HepG2 (cell line): ENCODE measurements at regions not wholly inside any gene's neighbourhood (a gene's known extent, or its start where the extent isn't known, plus 50 kb on each side); places are given as distances from the start of the nearest gene placed in this dataset.
A peak's percentile ranks its signal among the peaks of the same experiment; 100 is the strongest.

Experiments used
- AHDC1 ChIP-seq: sonication (generic); formaldehyde crosslinking; IDR thresholded peaks from 2 replicates; pipeline ENCODE4 v1.5.1; 2020; ENCODE audit warnings: mild to moderate bottlenecking, missing genetic modification reagents, borderline replicate concordance
- ATAD3A ChIP-seq: sonication (generic); formaldehyde crosslinking; IDR thresholded peaks from 2 replicates; pipeline ENCODE4 v1.4.0; 2020; ENCODE audit warnings: missing genetic modification reagents
- FOSL1 ChIP-seq: sonication (generic); formaldehyde crosslinking; IDR thresholded peaks from 2 replicates; pipeline ENCODE4 v1.9.0; 2021; ENCODE audit warnings: missing genetic modification reagents, borderline replicate concordance
- HMG20B ChIP-seq: conservative IDR thresholded peaks from 2 replicates; pipeline ENCODE4 v1.6.1; 2016; ENCODE audit warnings: missing genetic modification reagents, missing compliant biosample characterization
- HOXA5 ChIP-seq: sonication (generic); formaldehyde crosslinking; IDR thresholded peaks from 2 replicates; pipeline ENCODE4 v1.4.0; 2020; ENCODE audit warnings: missing genetic modification reagents
- MED1 ChIP-seq: sonication (generic); formaldehyde crosslinking; IDR thresholded peaks from 2 replicates; pipeline ENCODE4 v1.4.0; 2020; ENCODE audit warnings: missing genetic modification reagents
- NRL ChIP-seq: sonication (generic); formaldehyde crosslinking; IDR thresholded peaks from 2 replicates; pipeline ENCODE4 v1.5.0; 2020; ENCODE audit warnings: missing genetic modification reagents, mild to moderate bottlenecking, moderate library complexity, borderline replicate concordance
- PBX3 ChIP-seq: sonication (generic); formaldehyde crosslinking; IDR thresholded peaks from 2 replicates; pipeline ENCODE4 v1.8.1; 2023; ENCODE audit warnings: missing genetic modification reagents, inconsistent platforms, borderline replicate concordance
- PITX1 ChIP-seq: sonication (generic); formaldehyde crosslinking; IDR thresholded peaks from 2 replicates; pipeline ENCODE4 v1.5.1; 2020; ENCODE audit warnings: mild to moderate bottlenecking, missing genetic modification reagents
- RARA ChIP-seq: IDR thresholded peaks from 2 replicates; pipeline ENCODE4 v1.6.1; 2016; ENCODE audit warnings: missing genetic modification reagents, missing compliant biosample characterization
- RBAK ChIP-seq: sonication (generic); formaldehyde crosslinking; IDR thresholded peaks from 2 replicates; pipeline ENCODE4 v1.5.1; 2020; ENCODE audit warnings: mild to moderate bottlenecking, missing genetic modification reagents
- SIN3A ChIP-seq: IDR thresholded peaks from 2 replicates; pipeline ENCODE4 v1.6.1; 2011; ENCODE audit warnings: low read depth, mild to moderate bottlenecking, control low read depth, low read length, borderline replicate concordance
- SMC3 ChIP-seq: IDR thresholded peaks from 2 replicates; pipeline ENCODE4 v1.6.1; 2011; ENCODE audit warnings: low read length, improper control_type of control experiment
- TEAD3 ChIP-seq: optimal IDR thresholded peaks from 2 replicates; pipeline ENCODE3; 2016; ENCODE audit warnings: borderline replicate concordance
- ZBTB26 ChIP-seq: IDR thresholded peaks from 2 replicates; pipeline ENCODE4 v1.6.1; 2016; ENCODE audit warnings: missing compliant biosample characterization, missing genetic modification reagents, borderline replicate concordance
- ZFP90 ChIP-seq: sonication (generic); formaldehyde crosslinking; IDR thresholded peaks from 2 replicates; pipeline ENCODE4 v1.8.0; 2022; ENCODE audit warnings: missing genetic modification reagents, mild to moderate bottlenecking, inconsistent platforms, borderline replicate concordance
- ZNF33A ChIP-seq: sonication (generic); formaldehyde crosslinking; IDR thresholded peaks from 2 replicates; pipeline ENCODE4 v1.5.1; 2020; ENCODE audit warnings: missing genetic modification reagents, mild to moderate bottlenecking, moderate library complexity, borderline replicate concordance
- ZNF569 ChIP-seq: sonication (generic); formaldehyde crosslinking; IDR thresholded peaks from 2 replicates; pipeline ENCODE4 v1.5.0; 2020; ENCODE audit warnings: mild to moderate bottlenecking, missing genetic modification reagents, moderate library complexity, borderline replicate concordance
- ZNF710 ChIP-seq: sonication (generic); formaldehyde crosslinking; IDR thresholded peaks from 2 replicates; pipeline ENCODE4 v1.5.0; 2020; ENCODE audit warnings: mild to moderate bottlenecking, missing genetic modification reagents, borderline replicate concordance
- ZNF772 ChIP-seq: sonication (generic); formaldehyde crosslinking; IDR thresholded peaks from 2 replicates; pipeline ENCODE4 v1.5.0; 2020; ENCODE audit warnings: mild to moderate bottlenecking, missing genetic modification reagents
- ZNF878 ChIP-seq: sonication (generic); formaldehyde crosslinking; IDR thresholded peaks from 2 replicates; pipeline ENCODE4 v1.8.1; 2023; ENCODE audit warnings: mild to moderate bottlenecking, missing genetic modification reagents, moderate library complexity
- ZSCAN30 ChIP-seq: sonication (generic); formaldehyde crosslinking; IDR thresholded peaks from 2 replicates; pipeline ENCODE4 v1.5.0; 2020; ENCODE audit warnings: mild to moderate bottlenecking, missing genetic modification reagents

DNA sequence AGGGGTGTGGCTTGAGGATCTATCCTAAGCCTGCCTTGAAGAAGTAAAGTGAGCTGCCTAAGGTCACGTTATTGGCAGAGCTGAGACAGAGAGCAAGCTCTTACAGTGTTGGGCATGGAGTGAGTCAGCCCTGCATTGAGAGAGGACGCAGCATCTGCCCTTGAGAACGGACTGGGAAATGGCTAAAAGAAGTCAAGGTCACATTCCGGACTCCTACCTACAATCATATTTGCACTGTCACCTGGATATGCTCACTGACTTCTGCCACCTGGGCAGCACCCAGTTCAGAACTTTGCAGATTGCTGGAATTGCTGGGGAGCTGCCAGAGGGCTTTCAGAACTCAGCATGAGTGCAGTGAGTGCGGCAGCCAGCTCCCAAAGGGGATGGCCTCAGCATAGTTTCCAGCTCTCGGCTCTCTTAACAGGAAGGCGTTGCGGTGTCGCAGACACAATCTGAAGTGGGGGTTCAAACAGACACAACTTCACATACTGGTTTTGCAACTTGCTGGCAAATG lies 199.3 kb upstream of the SGK1 start (continued):
- 0 out of 2 replicates have a peak, but pooled peaks have one; percentile 25 for TF ChIP-seq ZNF772
- no peak for TF ChIP-seq ZBTB26
- TF ChIP-seq SIN3A: no peak
- peak; percentile 28; the same call in 1 of the 2 replicates for TF ChIP-seq RARA (CRISPR knock-in tag)
- no peak for TF ChIP-seq ZNF33A
- TF ChIP-seq ZNF878 (CRISPR knock-in tag): no peak
- no peak for TF ChIP-seq ATAD3A (CRISPR knock-in tag)
- no peak for TF ChIP-seq SMC3
- TF ChIP-seq AHDC1 (CRISPR knock-in tag): no peak
- TF ChIP-seq HOXA5: no peak
- no peak for TF ChIP-seq HMG20B (CRISPR knock-in tag)
- TF ChIP-seq NRL (CRISPR knock-in tag): peak; percentile 27; the same call in 1 of the 2 replicates
- TF ChIP-seq PITX1: no peak
- TF ChIP-seq ZSCAN30 (CRISPR knock-in tag): no peak
- TF ChIP-seq PBX3 (CRISPR knock-in tag): no peak
- TF ChIP-seq RBAK (CRISPR knock-in tag): no peak
- TF ChIP-seq ZNF569 (CRISPR knock-in tag): no peak
- TF ChIP-seq ZNF710 (CRISPR knock-in tag): no peak
- TF ChIP-seq TEAD3: peak; percentile 89
- no peak for TF ChIP-seq MED1 (CRISPR knock-in tag)
- no peak for TF ChIP-seq FOSL1 (CRISPR knock-in tag)
- TF ChIP-seq ZFP90 (CRISPR knock-in tag): no peak
